DMS153 (cell line): ENCODE measurements at regions not wholly inside any gene's neighbourhood (a gene's known extent, or its start where the extent isn't known, plus 50 kb on each side); places are given as distances from the start of the nearest gene placed in this dataset.
"Not testable (repeated sequence)": the region's sequence is repeated elsewhere in the genome, so short reads cannot be mapped to it uniquely, and the experiment has no call there.

Experiments used
- DNase-seq: peaks from one replicate; lab custom pipeline; 2025; lab: John Stamatoyannopoulos, UW

DNA sequence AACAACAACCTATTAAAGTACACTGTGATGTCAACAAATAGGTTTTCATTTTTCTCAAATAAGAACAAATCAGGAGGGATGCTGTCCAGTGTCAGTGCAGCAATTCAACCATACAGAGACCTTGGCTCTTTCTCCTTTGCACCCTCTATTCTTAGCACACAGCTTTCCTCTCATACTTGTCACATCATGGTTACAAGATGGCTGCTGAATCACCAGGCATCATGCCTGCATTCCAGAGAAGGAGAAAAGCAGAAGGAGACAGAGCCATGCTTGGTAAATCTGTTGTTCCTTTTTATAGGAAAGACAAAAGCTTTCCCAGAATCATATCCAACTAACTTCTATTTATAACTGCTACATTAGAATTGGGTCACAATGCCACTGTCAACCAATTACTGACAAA, 124.7 kb upstream of the VLDLR start:
- DNase-seq = no peak

DNA sequence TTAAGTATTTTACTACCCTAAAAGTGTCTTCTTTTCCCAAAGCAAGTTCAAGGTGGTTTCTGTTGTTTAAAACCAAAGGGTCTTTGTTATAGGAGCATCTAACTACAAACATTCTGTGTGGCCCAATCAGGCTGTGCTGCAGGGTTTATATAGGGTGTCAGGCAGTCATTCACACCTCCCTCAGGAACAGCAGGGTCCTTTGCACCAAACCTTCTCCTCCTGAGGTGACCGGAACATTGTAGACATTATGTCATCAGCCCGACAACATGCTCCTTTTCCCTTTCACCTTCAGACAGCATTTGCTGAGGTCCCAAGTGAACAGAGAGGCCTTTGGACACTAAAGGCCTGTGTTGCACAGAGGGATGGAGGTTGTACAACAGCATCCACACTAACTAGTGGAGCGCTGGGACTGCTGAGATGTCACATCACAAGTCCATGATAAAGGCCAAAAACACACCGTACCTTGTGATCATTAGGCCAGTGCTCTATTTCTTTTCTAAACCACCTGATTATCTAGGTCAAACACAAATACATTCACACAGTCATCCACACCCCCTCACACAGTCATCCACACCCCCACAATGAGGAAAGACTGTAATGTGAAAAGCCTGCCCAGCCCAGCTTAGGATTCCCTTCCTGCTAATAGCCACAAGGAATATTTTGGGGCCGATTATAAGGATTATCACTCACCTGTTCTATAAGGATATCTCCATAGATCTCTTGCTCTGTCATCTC, 123.8 kb upstream of the VLDLR start:
- no peak for DNase-seq

DNA sequence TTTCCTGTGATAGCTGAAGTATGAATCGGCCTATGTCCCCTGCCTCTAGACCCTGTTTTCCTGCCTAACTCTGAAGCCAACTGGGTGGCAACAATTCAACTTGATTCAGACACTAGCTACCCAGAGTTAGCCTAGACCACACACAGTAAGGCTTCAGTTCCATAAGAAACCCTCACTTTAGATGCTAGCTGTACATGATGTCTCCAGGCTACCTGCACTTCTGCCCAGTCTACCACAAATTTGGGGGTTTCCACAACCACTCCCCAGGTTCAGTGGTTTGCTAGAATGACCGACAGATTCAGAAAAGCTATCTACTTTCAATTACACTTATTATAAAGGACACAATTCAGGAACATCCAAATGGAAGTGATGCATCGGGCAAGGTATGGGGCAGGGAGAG, 119.4 kb upstream of the VLDLR start:
- DNase-seq = no peak

DNA sequence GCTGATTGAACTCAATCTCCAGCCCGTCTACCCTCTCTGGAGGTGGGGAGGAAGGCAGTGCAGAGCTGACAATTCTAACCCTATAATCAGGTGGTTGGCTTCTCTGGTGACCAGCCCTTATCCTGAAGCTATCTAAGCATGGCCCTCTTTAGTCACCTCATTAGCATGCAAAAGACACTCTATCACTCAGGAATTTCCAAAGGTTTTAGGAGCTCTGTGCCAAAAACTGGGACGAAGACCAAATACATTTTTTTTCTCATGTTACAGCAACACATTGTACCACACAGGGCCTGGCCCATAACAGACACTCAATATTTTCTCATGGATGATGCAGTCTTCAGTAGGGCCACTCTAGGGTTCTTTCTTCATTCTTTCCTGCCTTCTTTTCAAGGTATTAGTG, 118.8 kb upstream of the VLDLR start:
- DNase-seq = no peak

DNA sequence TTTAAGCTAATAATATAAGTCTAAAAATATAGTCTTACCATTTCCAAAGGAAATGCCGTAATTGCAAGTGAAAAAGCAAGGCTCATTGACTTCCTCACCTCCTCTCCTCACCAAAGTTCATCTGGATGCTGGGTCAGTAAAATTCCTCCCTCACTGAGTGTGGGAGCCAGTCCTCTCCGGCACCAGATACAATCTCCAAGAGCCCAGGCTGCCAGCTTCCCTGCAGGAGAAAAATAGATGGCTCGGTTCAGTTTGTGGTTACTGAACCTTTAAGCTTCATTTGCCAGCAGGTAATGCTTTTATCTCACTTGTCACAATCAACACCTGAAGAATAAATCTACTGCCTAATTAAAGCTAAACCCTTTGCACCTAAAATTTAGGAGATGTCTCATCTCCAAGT, 115.3 kb upstream of the VLDLR start:
- no peak for DNase-seq

DNA sequence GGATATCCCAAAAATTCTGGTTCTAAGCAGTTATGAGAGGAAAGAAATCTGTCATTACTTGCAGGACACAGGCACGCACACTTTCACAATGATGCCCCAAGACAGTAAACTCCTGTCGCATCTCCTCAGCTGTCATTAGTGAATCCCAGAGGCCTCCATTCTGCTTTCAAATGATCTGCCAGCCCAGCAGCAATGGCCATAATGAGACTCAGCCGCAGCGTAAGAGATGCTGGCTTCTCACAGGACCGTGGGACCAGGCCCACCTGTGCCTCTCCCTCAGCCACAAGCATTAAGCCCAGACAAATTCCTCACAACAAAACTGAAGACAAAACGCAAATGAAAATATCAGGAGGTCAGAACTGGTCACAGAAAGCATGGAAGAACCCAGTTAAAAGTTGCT, 98.0 kb upstream of the VLDLR start:
- no peak for DNase-seq

DNA sequence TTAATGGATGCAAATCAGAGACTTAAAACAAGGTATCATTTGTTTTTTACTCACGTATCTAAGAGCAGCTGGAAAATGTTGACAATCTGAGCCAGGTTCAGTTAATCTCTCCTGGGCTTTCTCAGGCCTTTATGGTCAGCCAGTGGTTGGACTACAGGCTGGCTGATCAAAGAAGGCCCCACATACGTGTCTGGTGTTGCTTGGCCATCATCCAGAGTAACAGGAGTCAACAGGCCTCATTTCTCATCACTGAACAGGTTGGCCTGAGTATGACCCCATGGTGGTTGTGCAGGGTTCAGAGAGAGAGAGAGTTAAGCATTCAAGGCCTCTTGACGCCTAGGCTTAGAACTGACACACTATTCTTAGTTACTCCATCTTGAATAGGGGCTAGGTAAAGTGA, 97.0 kb upstream of the VLDLR start:
- no peak for DNase-seq

DNA sequence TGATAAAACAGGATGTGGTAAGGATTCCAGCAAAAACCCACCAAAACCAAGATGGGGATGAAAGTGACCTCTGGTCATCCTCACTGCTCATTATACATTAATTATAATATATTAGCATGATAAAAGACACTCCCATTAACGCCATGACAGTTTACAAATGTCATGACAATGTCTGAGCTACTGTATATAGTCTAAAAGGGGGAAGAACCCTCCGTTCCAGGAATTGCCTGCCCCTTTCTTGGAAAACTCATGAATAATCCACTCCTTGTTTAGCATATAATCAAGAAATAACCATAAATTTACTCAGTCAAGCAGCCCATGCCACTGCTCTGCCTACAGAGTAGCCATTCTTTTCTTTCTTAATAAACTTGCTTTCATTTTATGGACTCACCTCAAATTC, 96.4 kb upstream of the VLDLR start:
- DNase-seq = no peak

DNA sequence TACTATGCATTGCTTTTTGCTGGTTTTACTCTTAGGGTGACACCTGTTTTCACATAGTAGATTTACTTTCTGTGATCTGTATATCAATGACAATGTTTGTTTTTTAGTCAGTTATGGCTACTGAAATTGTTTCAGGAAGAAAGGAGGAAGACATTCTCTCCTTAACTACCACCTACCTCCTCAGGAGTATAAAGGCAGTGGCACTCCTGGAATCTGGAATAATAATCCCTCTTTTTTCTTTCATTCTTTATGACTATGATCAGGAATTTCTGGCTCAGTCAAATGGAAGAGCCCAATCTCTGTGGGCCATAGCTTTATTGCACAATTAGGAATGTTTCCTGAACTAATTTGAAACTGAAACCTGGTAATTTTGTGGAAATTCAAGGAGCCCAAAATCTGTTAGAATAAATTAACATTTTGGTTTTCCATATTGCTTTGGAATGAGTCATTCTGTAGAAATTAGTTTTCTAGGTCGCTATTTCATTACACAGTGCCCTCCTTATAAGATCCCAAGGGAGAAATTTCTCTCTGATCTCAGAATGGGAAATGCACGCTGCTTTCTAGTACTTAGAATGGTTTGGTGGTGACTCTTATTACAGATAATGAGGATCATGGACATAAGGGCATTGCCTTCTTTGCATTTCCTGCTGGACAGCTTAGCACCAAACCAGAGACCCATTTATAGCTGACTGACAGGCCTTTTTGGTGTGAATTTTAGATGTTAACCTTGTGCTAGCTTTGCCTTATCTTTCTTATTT, 95.3 kb upstream of the VLDLR start:
- DNase-seq = no peak

DNA sequence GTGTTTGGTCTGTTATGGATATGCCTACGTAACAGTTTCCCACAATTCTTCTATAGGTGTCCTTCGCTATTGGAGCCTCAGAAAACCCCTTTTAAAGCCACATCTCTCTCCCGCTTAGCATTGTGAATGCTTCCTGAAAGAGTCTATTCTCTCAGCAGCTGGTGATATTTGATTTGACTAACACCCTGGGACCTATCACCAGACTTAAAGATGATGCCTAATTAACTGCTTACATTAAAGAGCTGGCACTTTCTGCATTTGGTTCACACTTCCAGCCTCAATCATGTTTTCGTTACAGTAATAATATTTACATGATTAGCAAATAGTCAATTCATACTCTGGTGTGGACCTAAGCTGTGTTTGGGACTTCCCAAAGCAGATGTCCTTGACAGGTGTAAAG, 90.1 kb upstream of the VLDLR start:
- no peak for DNase-seq

DNA sequence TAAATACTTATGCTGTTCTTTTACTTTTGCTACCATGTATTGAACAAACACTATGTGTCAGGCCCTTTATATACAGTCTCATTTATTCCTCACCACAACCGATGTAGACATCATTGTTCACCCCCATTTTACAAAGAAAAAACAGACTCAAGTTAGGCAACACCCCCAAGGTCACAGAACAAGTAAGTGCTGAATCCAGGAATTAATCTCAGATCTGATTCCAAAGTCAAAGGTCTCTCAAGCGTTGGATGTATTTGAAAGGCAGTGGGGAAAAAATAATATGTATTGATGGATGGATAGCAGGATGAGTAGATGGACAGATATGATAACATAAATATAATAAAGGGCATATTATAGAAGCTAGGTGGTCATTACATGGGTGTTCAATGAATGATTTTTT, 85.1 kb upstream of the VLDLR start:
- no peak for DNase-seq

DNA sequence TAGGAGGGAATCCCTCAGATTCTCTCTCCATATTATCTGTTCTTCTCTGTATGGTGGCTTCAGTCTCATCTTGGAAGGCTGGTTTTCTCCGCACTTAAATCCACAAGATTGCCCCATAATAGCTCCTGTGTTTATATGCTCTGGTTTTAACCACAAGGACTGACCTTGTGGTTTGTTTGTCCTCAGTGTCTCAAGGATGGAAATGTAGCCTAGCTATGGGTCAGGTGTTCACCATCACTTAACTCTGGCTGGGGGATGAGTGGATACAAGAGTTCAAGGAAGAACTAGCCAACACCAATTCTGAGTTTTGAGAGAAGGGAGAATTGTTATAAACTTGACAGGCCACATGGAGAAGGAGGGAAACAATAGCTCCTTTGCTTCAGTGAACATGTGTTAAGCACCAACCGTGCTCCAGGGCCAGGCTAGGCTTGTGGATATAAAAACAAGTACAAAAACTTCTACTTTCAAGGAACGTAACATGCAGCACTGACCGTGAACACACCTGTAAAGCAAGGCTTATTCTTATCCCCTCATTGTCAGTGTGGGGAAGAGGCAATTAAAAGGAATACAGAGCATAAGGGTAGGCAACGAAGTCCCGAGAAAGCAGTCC, 75.6 kb upstream of the VLDLR start:
- DNase-seq = no peak

DNA sequence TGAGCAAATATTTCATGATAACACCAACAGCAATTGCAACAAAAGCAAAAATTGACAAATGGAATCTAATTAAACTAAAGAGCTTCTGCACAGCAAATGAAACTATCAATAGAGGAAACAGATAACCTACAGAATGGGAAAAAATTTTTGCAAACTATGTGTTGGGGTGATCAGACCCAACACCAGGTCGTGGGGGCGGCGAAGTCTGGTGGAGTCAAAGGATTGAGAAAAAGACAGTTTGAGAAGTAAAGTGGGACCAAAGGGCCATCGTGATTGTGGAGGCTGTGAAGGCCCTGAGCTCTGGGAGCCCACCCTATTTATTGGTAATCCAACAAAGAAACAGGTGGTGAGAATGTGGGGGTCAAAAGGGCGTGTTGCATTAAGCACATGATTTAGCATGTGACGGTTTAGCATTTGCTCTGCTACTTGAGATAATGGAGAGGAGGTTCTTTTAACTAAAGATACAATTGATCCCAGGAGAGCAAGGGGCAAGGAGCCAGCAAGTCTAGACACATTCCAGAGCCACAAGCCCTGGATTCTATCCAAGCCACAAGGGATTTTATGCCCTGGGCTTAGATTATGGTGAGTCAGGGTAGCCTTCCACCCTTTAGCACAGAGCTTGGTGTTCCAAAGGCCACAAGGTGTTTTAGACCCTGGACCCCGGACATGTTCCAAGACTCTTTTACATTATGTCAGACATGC, 65.5 kb upstream of the VLDLR start:
- DNase-seq = not testable (repeated sequence)

DNA sequence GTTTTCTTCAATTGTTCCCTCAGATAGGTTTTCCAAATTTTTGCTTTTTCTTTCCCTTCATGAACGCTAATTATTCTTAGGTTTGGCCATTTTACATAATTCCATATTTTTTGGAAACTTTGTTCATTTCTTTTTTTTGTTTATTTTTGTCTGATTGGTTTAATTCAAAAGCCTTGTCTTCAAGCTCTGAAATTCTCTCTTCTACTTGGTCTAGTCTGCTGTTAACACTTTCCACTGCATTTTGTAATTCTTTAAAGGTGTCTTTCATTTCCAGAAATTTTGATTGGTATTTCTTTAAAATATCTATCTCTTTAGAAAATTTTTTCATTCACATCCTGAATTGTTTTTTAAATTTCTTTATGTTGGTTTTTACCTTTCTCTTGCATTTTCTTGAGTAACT, 63.9 kb upstream of the VLDLR start:
- DNase-seq = no peak

DNA sequence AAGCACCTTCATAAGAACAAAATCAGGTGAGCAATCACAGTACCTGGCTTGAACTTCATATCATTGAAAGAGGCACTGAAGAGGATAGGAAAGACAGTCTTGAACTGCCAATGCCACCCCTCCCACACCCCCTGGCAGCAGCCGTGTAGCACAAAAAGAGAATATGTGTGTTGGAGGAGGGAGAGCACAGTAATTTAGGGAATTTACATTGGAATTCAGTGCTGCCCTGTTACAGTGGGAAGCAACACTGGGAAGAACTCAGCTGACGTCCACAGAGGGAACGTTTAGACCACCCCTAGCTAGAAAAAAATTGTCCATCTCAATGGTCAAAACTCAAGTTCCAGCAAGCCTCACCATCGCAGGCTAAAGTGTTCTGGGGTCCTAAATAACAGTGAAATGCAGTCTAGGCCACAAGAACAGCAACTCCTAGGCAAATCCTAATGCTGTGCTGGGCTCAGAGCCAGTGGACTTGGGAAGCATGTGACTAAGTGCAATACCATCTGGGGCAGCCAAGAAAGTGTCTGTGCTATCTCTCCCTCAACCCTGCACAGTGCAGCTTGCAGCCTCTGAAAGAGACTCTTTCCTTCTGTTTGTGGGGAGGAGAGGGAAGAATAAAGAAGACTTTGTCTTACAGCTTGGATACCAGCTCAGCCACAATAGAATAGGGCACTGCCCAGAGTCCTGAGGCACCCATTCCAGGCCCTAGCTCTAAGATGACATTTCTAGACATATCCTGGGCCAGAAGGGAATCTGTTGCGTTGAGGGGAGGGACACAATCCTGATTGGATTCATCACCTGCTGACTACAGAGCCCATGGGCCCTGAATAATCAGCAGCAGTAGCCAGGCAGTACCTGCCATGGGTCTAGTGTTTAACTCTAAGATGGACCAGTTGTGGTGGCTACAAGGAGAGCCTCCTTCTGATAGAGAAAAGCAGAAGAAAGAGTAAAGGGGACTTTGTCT, 62.1 kb upstream of the VLDLR start:
- DNase-seq = no peak

DNA sequence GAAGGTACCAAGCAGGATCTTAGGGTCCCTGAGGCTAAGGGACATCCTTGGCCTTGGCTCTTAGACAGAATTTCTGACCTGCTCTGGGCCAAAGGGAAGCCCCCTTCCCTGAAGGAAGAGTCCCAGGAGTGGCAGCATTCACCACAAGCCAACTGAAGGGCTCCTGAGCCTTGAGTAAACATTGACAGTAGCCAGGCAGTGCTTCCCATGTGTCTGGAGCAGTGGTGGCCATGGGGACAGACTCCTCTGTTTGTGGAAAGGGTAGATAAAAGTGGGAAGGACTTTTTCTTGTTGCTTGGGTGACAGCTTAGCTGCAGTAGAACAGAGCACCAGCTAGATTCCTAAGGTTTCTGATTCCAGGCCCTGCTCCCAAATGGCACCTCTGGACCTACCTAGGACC, 61.4 kb upstream of the VLDLR start:
- DNase-seq = peak; percentile 43

DNA sequence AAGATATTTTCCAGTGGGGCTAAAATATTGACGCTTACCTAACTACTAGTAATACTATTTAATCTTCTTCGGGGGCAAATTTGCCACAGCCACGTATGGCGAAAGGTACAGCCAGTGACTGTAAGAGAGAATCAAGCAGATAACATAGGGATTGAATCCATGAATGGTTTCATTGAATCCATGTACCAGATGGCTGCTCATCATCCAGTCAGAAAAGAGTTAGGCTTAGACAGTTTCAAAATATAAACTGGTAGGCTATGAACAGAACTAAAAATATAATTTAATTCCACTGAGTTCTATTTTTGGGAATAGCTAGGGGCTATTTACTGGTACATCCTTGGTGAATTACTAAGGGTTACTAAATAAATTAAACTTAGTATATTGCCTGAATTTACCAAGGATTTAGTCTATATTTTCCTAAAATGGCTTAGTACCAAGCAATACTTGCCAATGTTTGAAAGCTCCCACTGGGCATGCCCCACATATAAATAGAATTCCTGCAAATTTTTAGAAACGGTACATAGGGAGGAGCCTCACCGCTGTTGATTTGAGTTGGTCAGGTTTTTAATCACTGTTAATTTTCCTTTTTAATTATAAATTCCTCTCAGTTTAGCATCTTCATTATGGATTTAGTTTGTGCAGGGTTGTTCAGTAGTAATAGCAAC, 55.8 kb upstream of the VLDLR start:
- DNase-seq = no peak

DNA sequence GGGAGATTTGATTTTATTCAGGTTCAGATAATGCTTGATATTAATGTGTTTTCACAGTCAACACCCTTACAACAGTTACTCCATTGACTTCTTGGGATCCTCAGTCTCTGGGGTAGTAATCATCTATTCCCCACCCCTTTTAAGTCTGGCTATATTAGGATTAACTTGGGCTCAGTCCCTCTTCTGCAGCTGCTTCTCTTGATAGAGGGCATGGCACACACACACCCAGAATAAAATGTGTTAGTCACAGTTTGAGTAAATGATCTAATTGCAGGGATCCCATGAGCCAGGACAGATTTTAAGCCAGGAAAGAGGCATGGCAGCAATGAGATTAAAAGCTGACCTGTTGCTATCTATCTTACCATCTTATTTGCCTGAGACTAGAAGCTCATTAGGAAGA, 53.7 kb upstream of the VLDLR start:
- no peak for DNase-seq

DNA sequence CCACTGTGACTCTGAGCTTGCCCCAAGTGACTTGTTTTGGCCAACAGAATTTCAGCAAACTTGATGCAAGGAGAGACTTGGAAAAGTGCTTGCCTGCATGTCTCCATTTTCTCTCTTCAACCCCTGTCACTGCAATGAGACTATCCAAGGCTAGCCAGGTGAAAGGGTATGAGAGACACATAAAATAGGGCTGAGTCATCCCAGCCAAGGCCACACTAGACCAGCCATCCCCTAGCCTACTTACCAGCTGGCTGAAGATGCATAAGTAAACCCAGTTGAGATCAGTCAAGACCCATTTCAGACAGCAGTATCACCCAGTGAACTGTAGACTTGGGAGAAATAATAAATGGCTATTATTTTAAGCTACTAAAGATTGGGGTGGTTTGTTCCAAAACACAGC, 52.9 kb upstream of the VLDLR start:
- DNase-seq = no peak

DNA sequence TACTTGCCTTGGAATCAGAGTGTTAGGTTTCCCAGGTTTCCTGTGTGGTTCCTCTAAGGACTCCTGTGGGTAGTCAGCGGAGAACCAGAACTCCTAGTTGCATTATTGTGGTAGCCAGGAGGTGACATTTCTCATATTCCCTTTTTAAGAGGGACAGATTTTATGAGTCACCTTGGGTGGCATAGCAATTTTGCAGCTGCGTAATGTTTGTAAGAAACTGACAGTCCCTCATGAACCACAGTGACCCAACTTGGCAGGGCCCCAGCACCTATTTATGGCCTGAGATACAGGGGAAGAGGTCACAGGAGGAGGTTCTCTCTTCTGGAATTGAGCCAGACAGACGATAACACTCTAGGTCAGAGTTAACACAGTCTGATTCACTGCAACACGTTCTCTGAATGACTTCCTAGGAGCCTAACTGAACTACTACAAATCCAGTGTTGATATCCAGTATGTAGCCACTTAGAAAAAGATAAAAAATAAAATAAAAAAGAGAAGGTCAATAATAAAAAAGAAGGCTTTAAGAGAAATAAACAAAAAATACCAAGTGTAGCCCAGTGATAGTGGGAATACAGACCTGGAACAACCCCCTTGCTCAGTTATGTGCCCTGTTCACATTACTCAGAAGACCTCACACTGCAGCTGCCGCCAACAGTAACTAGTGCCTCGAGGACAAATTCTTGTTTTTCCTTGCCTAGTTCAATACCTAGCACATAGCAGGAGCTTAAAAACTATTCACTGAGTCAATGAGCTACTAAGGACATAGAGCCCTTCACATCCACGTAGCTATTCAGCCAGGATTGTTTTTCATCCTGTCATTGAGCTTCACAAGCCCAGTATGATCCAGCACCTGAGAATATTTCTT, 50.7 kb upstream of the VLDLR start:
- DNase-seq = peak; percentile 91
